Testis (tissue), 2 donors: ENCODE measurements at regions not wholly inside any gene's neighbourhood (a gene's known extent, or its start where the extent isn't known, plus 50 kb on each side); places are given as distances from the start of the nearest gene placed in this dataset.

ENCODE experiments used
- DNase-seq: peaks from one replicate; pipeline ENCODE4 v3.0.0-alpha.2; 2019
- H3K27ac ChIP-seq, 2 donors: fragments of 200-600 bp; sonication (generic); one replicate each; pipeline ENCODE4 v1.5.1; 2019
- H3K27me3 ChIP-seq: fragments of 200-600 bp; sonication (generic); one replicate; pipeline ENCODE4 v1.5.1; 2019
- H3K36me3 ChIP-seq: fragments of 200-600 bp; sonication (generic); one replicate; pipeline ENCODE4 v1.5.1; 2017; ENCODE audit warnings: low read depth; ENCODE audit errors: missing control alignments
- H3K4me1 ChIP-seq: fragments of 200-600 bp; sonication (generic); one replicate; pipeline ENCODE4 v1.5.1; 2019
- H3K4me3 ChIP-seq, 2 donors: fragments of 200-600 bp; sonication (generic); one replicate each; pipeline ENCODE4 v1.5.1; 2017 to 2019
- H3K9me3 ChIP-seq: fragments of 200-600 bp; sonication (generic); one replicate; pipeline ENCODE4 v1.5.1; 2017
- POLR2A ChIP-seq: fragments of 450-650 bp; IDR thresholded peaks from one replicate; pipeline ENCODE4 v1.6.1; 2017; ENCODE audit warnings: antibody characterized with exemption, mild to moderate bottlenecking, moderate library complexity
- WGBS, 2 donors: methylation state at CpG; one replicate each; pipeline ENCODE4 v1.1.5; 2018; 5-methylcytosine and 5-hydroxymethylcytosine counted together
- intact Hi-C: fragments of 100-400 bp; cut with DNase I; formaldehyde crosslinking; loops from one replicate; pipeline ENCODE4 v1.15.1; 2023; ENCODE audit warnings: low total_unique reads
- TF ChIP-seq, protein P1 (sequence below), 3 experiments: fragments of 450-650 bp in 2 of 3; fragments of 200-600 bp in 1 of 3; sonication (generic) in 1 of 3; IDR thresholded peaks; one replicate each; pipeline ENCODE4 v1.5.1; 2016 to 2019; ENCODE audit warnings: antibody characterized with exemption in 3 of 3, mild to moderate bottlenecking in 2 of 3, moderate library complexity in 1 of 3

GRCh38 chr2:200217320-200217719 lies 89.2 kb upstream of the SPATS2L start:
- intact Hi-C loops: no loop called here

GRCh38 chr2:200218645-200219044 lies 87.8 kb upstream of the SPATS2L start:
- 33 to 59% methylated on average over 1 of the region's 1 CpG for WGBS, 2 donors
- Histone ChIP-seq H3K27ac (no peak overlapping the region), H3K36me3 (no peaks in the 10 kb centered on the region), H3K4me1 (no peaks in the 10 kb centered on the region), H3K27me3 (no peaks in the 10 kb centered on the region), H3K4me3 (no peak overlapping the region), H3K9me3 (no peaks in the 10 kb centered on the region)
- TF ChIP-seq POLR2A: no peak
- TF ChIP-seq, protein P1, sequence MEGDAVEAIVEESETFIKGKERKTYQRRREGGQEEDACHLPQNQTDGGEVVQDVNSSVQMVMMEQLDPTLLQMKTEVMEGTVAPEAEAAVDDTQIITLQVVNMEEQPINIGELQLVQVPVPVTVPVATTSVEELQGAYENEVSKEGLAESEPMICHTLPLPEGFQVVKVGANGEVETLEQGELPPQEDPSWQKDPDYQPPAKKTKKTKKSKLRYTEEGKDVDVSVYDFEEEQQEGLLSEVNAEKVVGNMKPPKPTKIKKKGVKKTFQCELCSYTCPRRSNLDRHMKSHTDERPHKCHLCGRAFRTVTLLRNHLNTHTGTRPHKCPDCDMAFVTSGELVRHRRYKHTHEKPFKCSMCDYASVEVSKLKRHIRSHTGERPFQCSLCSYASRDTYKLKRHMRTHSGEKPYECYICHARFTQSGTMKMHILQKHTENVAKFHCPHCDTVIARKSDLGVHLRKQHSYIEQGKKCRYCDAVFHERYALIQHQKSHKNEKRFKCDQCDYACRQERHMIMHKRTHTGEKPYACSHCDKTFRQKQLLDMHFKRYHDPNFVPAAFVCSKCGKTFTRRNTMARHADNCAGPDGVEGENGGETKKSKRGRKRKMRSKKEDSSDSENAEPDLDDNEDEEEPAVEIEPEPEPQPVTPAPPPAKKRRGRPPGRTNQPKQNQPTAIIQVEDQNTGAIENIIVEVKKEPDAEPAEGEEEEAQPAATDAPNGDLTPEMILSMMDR (IDR thresholded peaks at IDR 0.05): no peak
- intact Hi-C loops: no loop called here
- DNase-seq: no peak

More at GRCh38 chr2:200217320-200217719, 89.2 kb upstream of the SPATS2L start:
- TF ChIP-seq, protein P1 (IDR thresholded peaks at IDR 0.05): no peak
- no peak for TF ChIP-seq POLR2A
- no peaks in the 10 kb centered on the region for H3K4me1 ChIP-seq
- no peaks in the 10 kb centered on the region for H3K36me3 ChIP-seq
- no peaks in the 10 kb centered on the region for H3K27me3 ChIP-seq
- no peak overlapping the region for H3K4me3 ChIP-seq
- 93 to 100% methylated on average over 1 of the region's 1 CpG for WGBS, 2 donors
- no peak for DNase-seq
- no peak overlapping the region for H3K27ac ChIP-seq
- no peaks in the 10 kb centered on the region for H3K9me3 ChIP-seq

- TF ChIP-seq, protein P1 (IDR thresholded peaks at IDR 0.05): no peak
- no peak for TF ChIP-seq POLR2A
- Histone ChIP-seq H3K36me3 (no peaks in the 10 kb centered on the region), H3K4me1 (no peaks in the 10 kb centered on the region), H3K9me3 (no peaks in the 10 kb centered on the region), H3K4me3 (no peak overlapping the region), H3K27me3 (no peaks in the 10 kb centered on the region), H3K27ac (no peak overlapping the region)
- no peak for DNase-seq
- intact Hi-C loops: no loop called here
- 71 to 80% methylated on average over 3 of the region's 3 CpGs for WGBS, 2 donors
Measured at GRCh38 chr2:200219309-200220113, 87.0 kb upstream of the SPATS2L start.

DNA sequence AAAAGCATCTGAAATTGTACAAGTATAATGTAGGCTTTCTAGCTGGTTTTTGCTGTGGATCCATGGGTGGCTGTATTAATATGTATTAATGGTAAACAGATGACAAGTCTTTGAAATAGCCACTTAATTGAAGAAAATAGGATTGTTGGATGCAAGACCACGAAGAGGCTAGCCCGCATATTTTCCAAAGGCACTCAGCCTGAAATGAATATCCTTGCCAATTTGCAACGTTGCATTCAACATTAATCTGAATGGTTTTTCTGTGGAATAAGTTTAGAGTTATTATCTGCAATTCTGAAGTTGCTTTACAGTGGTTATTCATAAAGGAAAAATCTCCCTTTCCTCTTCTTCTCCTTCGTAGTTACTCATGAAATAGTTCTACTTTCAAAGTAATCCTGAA lies 86.2 kb upstream of the SPATS2L start:
- TF ChIP-seq, protein P1 (IDR thresholded peaks at IDR 0.05): no peak
- no peak for TF ChIP-seq POLR2A
- Histone ChIP-seq H3K9me3 (no peaks in the 10 kb centered on the region), H3K27me3 (no peaks in the 10 kb centered on the region), H3K36me3 (no peaks in the 10 kb centered on the region), H3K4me3 (no peak overlapping the region), H3K4me1 (no peaks in the 10 kb centered on the region), H3K27ac (no peak overlapping the region)
- WGBS, 2 donors: 64 to 68% methylated on average over 4 of the region's 4 CpGs
- no peak for DNase-seq
- intact Hi-C loops: no loop called here
